ENCODE measurements at regions not wholly inside any gene's neighbourhood (a gene's known extent, or its start where the extent isn't known, plus 50 kb on each side); places are given as distances from the start of the nearest gene placed in this dataset.
A peak's percentile ranks its signal among the peaks of the same experiment; 100 is the strongest.

GRCh38 chrX:129230850-129231512 lies 292.3 kb downstream of the SMARCA1 start:
- no peaks in the 10 kb centered on the region for H3K27me3 ChIP-seq (ENCODE audit: control insufficient read depth, insufficient read depth, low read length)
- no peak for FAIRE-seq

GRCh38 chrX:129230168-129230567 lies 293.1 kb downstream of the SMARCA1 start:
- no peak for FAIRE-seq
- H3K4me3 ChIP-seq (ENCODE audit: low read depth, low read length) = no peak overlapping the region
- H3K27me3 ChIP-seq (ENCODE audit: control insufficient read depth, insufficient read depth, low read length) = no peaks in the 10 kb centered on the region
- no peaks in the 10 kb centered on the region for H3K36me3 ChIP-seq (ENCODE audit: control insufficient read depth, insufficient read depth, low read length)
- TF ChIP-seq, protein P1, sequence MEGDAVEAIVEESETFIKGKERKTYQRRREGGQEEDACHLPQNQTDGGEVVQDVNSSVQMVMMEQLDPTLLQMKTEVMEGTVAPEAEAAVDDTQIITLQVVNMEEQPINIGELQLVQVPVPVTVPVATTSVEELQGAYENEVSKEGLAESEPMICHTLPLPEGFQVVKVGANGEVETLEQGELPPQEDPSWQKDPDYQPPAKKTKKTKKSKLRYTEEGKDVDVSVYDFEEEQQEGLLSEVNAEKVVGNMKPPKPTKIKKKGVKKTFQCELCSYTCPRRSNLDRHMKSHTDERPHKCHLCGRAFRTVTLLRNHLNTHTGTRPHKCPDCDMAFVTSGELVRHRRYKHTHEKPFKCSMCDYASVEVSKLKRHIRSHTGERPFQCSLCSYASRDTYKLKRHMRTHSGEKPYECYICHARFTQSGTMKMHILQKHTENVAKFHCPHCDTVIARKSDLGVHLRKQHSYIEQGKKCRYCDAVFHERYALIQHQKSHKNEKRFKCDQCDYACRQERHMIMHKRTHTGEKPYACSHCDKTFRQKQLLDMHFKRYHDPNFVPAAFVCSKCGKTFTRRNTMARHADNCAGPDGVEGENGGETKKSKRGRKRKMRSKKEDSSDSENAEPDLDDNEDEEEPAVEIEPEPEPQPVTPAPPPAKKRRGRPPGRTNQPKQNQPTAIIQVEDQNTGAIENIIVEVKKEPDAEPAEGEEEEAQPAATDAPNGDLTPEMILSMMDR (IDR thresholded peaks at IDR 0.05; ENCODE audit: insufficient read depth, low read length, severe bottlenecking) = no peak
- no peak for DNase-seq (ENCODE audit: low read depth)

More at GRCh38 chrX:129230850-129231512, 292.3 kb downstream of the SMARCA1 start:
- H3K4me3 ChIP-seq (ENCODE audit: low read depth, low read length) = no peak overlapping the region
- TF ChIP-seq, protein P1 (IDR thresholded peaks at IDR 0.05; ENCODE audit: insufficient read depth, low read length, severe bottlenecking) = no peak
- no peaks in the 10 kb centered on the region for H3K36me3 ChIP-seq (ENCODE audit: control insufficient read depth, insufficient read depth, low read length)
- DNase-seq (ENCODE audit: low read depth) = no peak

- DNase-seq (ENCODE audit: low read depth) (no peak), FAIRE-seq (no peak)
- no peak overlapping the region for H3K4me3 ChIP-seq (ENCODE audit: low read depth, low read length)
- H3K27me3 ChIP-seq (ENCODE audit: control insufficient read depth, insufficient read depth, low read length) = no peaks in the 10 kb centered on the region
- TF ChIP-seq, protein P1 (IDR thresholded peaks at IDR 0.05; ENCODE audit: insufficient read depth, low read length, severe bottlenecking) = no peak
- H3K36me3 ChIP-seq (ENCODE audit: control insufficient read depth, insufficient read depth, low read length) = no peaks in the 10 kb centered on the region
These were observed 295.9 kb downstream of the SMARCA1 start for GRCh38 chrX:129227366-129227765.

GRCh38 chrX:129193357-129193756 lies 329.9 kb downstream of the SMARCA1 start:
- DNase-seq (ENCODE audit: low read depth) (peak; percentile 24), FAIRE-seq (no peak)
- Histone ChIP-seq H3K27me3 (ENCODE audit: control insufficient read depth, insufficient read depth, low read length) (no peaks in the 10 kb centered on the region), H3K36me3 (ENCODE audit: control insufficient read depth, insufficient read depth, low read length) (no peaks in the 10 kb centered on the region), H3K4me3 (ENCODE audit: low read depth, low read length) (no peak overlapping the region)
- TF ChIP-seq, protein P1 (IDR thresholded peaks at IDR 0.05; ENCODE audit: insufficient read depth, low read length, severe bottlenecking) = no peak

DNA sequence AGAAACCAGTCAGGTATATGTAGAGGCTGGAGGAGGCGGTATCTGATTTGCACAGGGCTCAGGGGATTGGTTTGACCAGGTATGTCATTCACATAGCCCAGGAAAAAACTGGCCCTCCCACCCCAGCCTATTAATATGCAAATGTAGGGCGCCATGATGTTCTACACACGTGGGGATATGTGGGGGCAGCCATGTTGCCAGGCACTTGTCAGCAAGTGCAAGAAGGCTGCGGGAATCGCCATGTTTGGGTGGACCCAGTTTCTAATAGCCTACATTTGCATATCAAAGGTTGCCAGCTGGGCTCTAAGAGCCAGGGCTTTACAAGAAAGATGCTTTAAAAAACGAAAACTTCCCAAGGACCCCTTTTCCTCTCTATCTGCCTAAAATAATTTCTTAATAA lies 335.1 kb downstream of the SMARCA1 start:
- Histone ChIP-seq H3K27me3 (ENCODE audit: control insufficient read depth, insufficient read depth, low read length) (no peaks in the 10 kb centered on the region), H3K4me3 (ENCODE audit: low read depth, low read length) (no peak overlapping the region), H3K36me3 (ENCODE audit: control insufficient read depth, insufficient read depth, low read length) (no peaks in the 10 kb centered on the region)
- FAIRE-seq (no peak), DNase-seq (ENCODE audit: low read depth) (no peak)
- TF ChIP-seq, protein P1 (IDR thresholded peaks at IDR 0.05; ENCODE audit: insufficient read depth, low read length, severe bottlenecking) = no peak

DNA sequence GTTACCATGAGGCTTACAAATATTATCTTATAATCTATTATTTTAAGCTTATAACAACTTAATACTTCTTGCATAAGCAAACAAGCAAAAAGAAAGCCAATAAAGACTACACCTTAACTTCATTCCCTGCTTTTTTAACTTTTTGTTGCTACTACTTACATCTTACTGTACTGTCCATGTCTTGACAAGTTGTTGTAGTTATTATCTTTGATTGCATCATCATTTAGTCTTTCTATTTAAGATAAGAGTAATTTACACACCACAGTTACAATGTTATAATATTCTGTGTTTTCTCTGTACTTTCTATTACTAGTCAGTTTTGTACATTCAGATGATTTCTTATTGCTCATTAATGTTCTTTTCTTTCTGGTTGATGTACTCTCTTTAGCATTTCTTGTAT lies 346.6 kb downstream of the SMARCA1 start:
- no peak for FAIRE-seq
- Histone ChIP-seq H3K27me3 (ENCODE audit: control insufficient read depth, insufficient read depth, low read length) (no peaks in the 10 kb centered on the region), H3K36me3 (ENCODE audit: control insufficient read depth, insufficient read depth, low read length) (no peaks in the 10 kb centered on the region), H3K4me3 (ENCODE audit: low read depth, low read length) (no peak overlapping the region)
- DNase-seq (ENCODE audit: low read depth) = no peak
- TF ChIP-seq, protein P1 (IDR thresholded peaks at IDR 0.05; ENCODE audit: insufficient read depth, low read length, severe bottlenecking) = no peak

Data from bronchial epithelial cell (primary cell).